Right lobe of liver (tissue), 6 donors: ENCODE measurements at regions not wholly inside any gene's neighbourhood (a gene's known extent, or its start where the extent isn't known, plus 50 kb on each side); places are given as distances from the start of the nearest gene placed in this dataset.

Experiments used
- ATAC-seq, 4 donors: fragments of 200-7000 bp; cut with Tn5 transposase; one replicate each; pipeline ENCODE4 v1.9.1; 2020; ENCODE audit warnings: mild to moderate bottlenecking in 4 of 4, moderate library complexity in 4 of 4
- DNase-seq, 3 donors: peaks; one replicate each; pipeline ENCODE4 v3.0.0-alpha.2; 2020
- H3K27ac ChIP-seq, 3 donors: fragments of 200-600 bp; one replicate each; pipeline ENCODE4 v1.8.0; 2022
- H3K27me3 ChIP-seq, 2 donors: fragments of 200-600 bp; one replicate each; pipeline ENCODE4 v1.8.0; 2022
- H3K36me3 ChIP-seq, 4 donors: fragments of 200-600 bp; sonication (generic) in 1 of 4; one replicate each; pipeline versions ENCODE4 v1.5.1 to v1.8.0; 2017 to 2022; ENCODE audit warnings: control low read depth in 1 of 4
- H3K4me1 ChIP-seq, 4 donors: fragments of 200-600 bp; sonication (generic) in 1 of 4; one replicate each; pipeline versions ENCODE4 v1.5.1 to v1.8.0; 2017 to 2022; ENCODE audit warnings: control low read depth in 1 of 4
- H3K4me3 ChIP-seq, 3 donors: fragments of 200-600 bp; one replicate each; pipeline ENCODE4 v1.8.0; 2022
- H3K9me3 ChIP-seq, 4 donors: fragments of 200-600 bp; sonication (generic) in 1 of 4; one replicate each; pipeline versions ENCODE4 v1.5.1 to v1.8.0; 2017 to 2022; ENCODE audit warnings: control low read depth in 1 of 4
- CTCF ChIP-seq, 4 donors: fragments of 200-600 bp in 3 of 4; fragments of 450-650 bp in 1 of 4; IDR thresholded peaks; one replicate each; pipeline versions ENCODE4 v1.5.1 to v1.8.0; 2016 to 2022; ENCODE audit warnings: antibody characterized with exemption in 4 of 4, mild to moderate bottlenecking in 2 of 4
- POLR2A ChIP-seq: fragments of 450-650 bp; IDR thresholded peaks from one replicate; pipeline ENCODE4 v1.6.1; 2017; ENCODE audit warnings: antibody characterized with exemption, mild to moderate bottlenecking
- WGBS: methylation state at CpG from one replicate; pipeline ENCODE4 v1.1.6; 2018; ENCODE audit warnings: low coverage, low lambda C conversion rate; ENCODE audit not compliant: insufficient coverage; ENCODE audit errors: missing lambda C conversion rate; 5-methylcytosine and 5-hydroxymethylcytosine counted together
- intact Hi-C, 2 donors: fragments of 100-400 bp; cut with DNase I; formaldehyde crosslinking; loops; one replicate each; pipeline versions ENCODE4 v1.11.2 to v1.14.1; 2022
- donor health status: DM: no; HTN: yes; CAD: no.
- donor health status: DM: no; HTN: no; CAD: no.
- donor health status: DM: no; HTN: no; CAD: no.
- donor health status: DM: no; HTN: yes; CAD: no.
- donor health status: DM: no; HTN: yes; CAD: no.

DNA sequence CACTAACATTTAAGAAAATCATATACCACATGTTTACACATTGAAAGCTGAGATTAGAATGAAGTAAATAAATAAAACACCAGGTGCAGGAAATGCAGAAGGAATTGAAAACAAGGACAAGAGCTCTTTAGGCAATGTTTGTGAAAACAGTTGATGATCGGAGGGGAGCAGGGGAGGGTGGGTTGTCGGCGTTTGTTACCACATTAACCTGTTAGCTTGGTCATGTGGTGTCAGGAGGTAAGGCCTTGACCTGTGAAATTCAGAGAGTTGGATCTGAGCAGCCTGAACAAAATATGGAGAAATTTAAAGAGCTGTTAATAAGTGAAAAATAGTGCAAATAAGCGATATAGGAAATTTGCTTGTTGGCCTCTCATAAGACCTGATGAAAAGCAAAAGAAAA, 759.9 kb downstream of the PDHA2 start:
- no peaks in the 10 kb centered on the region for H3K36me3 ChIP-seq
- no peak overlapping the region for H3K4me3 ChIP-seq
- no peak for DNase-seq
- WGBS = 25% methylated on average over 4 of the region's 4 CpGs
- ATAC-seq = no peak
- no peaks in the 10 kb centered on the region for H3K9me3 ChIP-seq
- TF ChIP-seq POLR2A (no peak), CTCF (IDR thresholded peaks at IDR 0.05) (no peak)
- no peaks in the 10 kb centered on the region for H3K4me1 ChIP-seq
- intact Hi-C loops = no loop called here
- H3K27ac ChIP-seq = no peak overlapping the region
- no peaks in the 10 kb centered on the region for H3K27me3 ChIP-seq

DNA sequence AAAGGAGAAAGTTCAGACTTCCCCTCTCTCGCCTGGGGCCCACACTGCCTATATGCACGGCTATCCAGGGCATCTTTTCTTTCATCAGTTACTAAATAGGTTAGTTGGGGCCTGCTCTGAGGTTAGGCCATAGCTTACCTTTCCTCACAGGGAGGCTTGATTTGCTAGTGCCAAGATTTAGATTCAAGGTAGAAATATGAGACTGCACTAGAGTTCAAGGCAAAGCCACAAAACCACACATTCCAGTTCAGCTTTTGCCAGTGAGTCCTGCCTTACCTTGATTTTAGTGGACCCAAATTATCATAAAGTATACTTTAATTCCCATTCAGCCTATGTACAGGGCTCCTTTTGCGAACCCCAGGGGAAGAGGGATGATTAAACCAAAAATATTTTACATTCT, 762.8 kb downstream of the PDHA2 start:
- H3K4me3 ChIP-seq = no peak overlapping the region
- H3K4me1 ChIP-seq = no peaks in the 10 kb centered on the region
- H3K9me3 ChIP-seq = no peaks in the 10 kb centered on the region
- ATAC-seq (no peak), DNase-seq (no peak)
- H3K27me3 ChIP-seq = no peaks in the 10 kb centered on the region
- intact Hi-C loops = no loop called here
- no peaks in the 10 kb centered on the region for H3K36me3 ChIP-seq
- TF ChIP-seq CTCF (IDR thresholded peaks at IDR 0.05) = no peak
- no peak for TF ChIP-seq POLR2A
- 31% methylated on average over 3 of the region's 3 CpGs for WGBS
- no peak overlapping the region for H3K27ac ChIP-seq

DNA sequence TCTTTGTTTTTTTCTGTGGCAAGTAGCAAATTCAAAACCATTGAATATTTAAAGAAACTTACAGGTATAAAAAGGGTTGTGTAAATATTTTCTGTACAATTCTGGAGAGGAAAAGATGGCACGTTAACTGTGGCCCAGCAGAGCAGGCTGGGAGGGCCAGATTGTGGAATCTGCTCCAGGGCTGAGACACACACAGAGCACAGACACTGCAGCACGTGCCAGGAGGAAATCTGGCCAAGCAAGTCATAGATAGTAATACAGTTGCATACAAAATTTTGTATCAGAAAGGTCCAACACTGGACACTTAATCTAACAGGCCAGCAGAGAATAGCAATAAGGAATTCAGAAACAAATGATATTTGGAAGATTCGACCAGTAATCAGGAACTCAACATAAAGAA, 763.7 kb downstream of the PDHA2 start:
- 15% methylated on average over 3 of the region's 3 CpGs for WGBS
- H3K4me1 ChIP-seq = no peaks in the 10 kb centered on the region
- no peak overlapping the region for H3K4me3 ChIP-seq
- H3K36me3 ChIP-seq = no peaks in the 10 kb centered on the region
- H3K27ac ChIP-seq = no peak overlapping the region
- no peak for ATAC-seq
- TF ChIP-seq POLR2A = no peak
- no peak for TF ChIP-seq CTCF (IDR thresholded peaks at IDR 0.05)
- intact Hi-C loops = no loop called here
- no peaks in the 10 kb centered on the region for H3K27me3 ChIP-seq
- DNase-seq = no peak
- H3K9me3 ChIP-seq = no peaks in the 10 kb centered on the region

- Histone ChIP-seq H3K9me3 (no peaks in the 10 kb centered on the region), H3K4me1 (no peaks in the 10 kb centered on the region), H3K27ac (no peak overlapping the region), H3K27me3 (no peaks in the 10 kb centered on the region), H3K4me3 (no peak overlapping the region), H3K36me3 (no peaks in the 10 kb centered on the region)
- intact Hi-C loops = no loop called here
- ATAC-seq = no peak
- TF ChIP-seq POLR2A (no peak), CTCF (IDR thresholded peaks at IDR 0.05) (no peak)
- DNase-seq = no peak
These were observed 766.6 kb downstream of the PDHA2 start for GRCh38 chr4:96606451-96606850.

DNA sequence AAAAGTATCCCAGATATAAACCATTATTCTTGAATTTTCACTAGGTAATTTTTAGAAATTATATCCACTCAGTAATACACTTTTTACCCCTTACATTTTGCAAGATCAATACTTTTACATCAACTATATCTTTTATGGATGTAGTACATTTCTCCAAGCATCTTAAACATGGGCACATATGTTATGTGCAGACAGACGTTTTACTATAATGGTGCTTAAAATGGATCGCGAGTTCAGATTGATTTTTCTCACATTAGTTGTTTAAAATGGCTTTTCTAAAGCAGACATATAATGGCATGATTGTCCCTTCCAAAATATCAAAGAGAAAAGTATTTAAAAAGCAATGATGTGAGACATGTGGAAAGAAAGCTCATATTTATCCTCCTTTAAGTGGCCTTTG, 786.1 kb downstream of the PDHA2 start:
- TF ChIP-seq CTCF (IDR thresholded peaks at IDR 0.05) (no peak), POLR2A (no peak)
- Histone ChIP-seq H3K4me1 (no peaks in the 10 kb centered on the region), H3K9me3 (no peaks in the 10 kb centered on the region), H3K4me3 (no peak overlapping the region), H3K36me3 (no peaks in the 10 kb centered on the region), H3K27ac (no peak overlapping the region), H3K27me3 (no peaks in the 10 kb centered on the region)
- 55% methylated on average over 3 of the region's 3 CpGs for WGBS
- DNase-seq = no peak
- intact Hi-C loops = no loop called here
- ATAC-seq = no peak
